ENCODE measurements at regions not wholly inside any gene's neighbourhood (a gene's known extent, or its start where the extent isn't known, plus 50 kb on each side); places are given as distances from the start of the nearest gene placed in this dataset.
"Not testable (repeated sequence)": the region's sequence is repeated elsewhere in the genome, so short reads cannot be mapped to it uniquely, and the experiment has no call there.

GRCh38 chr14:59046746-59047145 lies 141.7 kb upstream of the DAAM1 start:
- no peak for TF ChIP-seq ZNF274 (IDR thresholded peaks at IDR 0.05; ENCODE audit: low read depth, low read length)
- no peak overlapping the region for H3K4me3 ChIP-seq (ENCODE audit: low read length)

- TF ChIP-seq ZNF274 (IDR thresholded peaks at IDR 0.05; ENCODE audit: low read depth, low read length): no peak
- H3K4me3 ChIP-seq (ENCODE audit: low read length): no peak overlapping the region
These were observed 133.5 kb upstream of the DAAM1 start for GRCh38 chr14:59055006-59055405.

- H3K4me3 ChIP-seq (ENCODE audit: low read length): no peak overlapping the region
- TF ChIP-seq ZNF274 (IDR thresholded peaks at IDR 0.05; ENCODE audit: low read depth, low read length): no peak
These were observed 132.9 kb upstream of the DAAM1 start for GRCh38 chr14:59055439-59056045.

GRCh38 chr14:59057551-59057950 lies 130.9 kb upstream of the DAAM1 start:
- no peak overlapping the region for H3K4me3 ChIP-seq (ENCODE audit: low read length)
- TF ChIP-seq ZNF274 (IDR thresholded peaks at IDR 0.05; ENCODE audit: low read depth, low read length): no peak

- H3K4me3 ChIP-seq (ENCODE audit: low read length): not testable (repeated sequence)
These were observed 129.7 kb upstream of the DAAM1 start for GRCh38 chr14:59058776-59059175.

- no peak for TF ChIP-seq ZNF274 (IDR thresholded peaks at IDR 0.05; ENCODE audit: low read depth, low read length)
- no peak overlapping the region for H3K4me3 ChIP-seq (ENCODE audit: low read length)
These were observed 127.6 kb upstream of the DAAM1 start for GRCh38 chr14:59060841-59061240.

GRCh38 chr14:59061292-59061691 lies 127.2 kb upstream of the DAAM1 start:
- TF ChIP-seq ZNF274 (IDR thresholded peaks at IDR 0.05; ENCODE audit: low read depth, low read length): no peak

GRCh38 chr14:59063259-59063658 lies 125.2 kb upstream of the DAAM1 start:
- no peak overlapping the region for H3K4me3 ChIP-seq (ENCODE audit: low read length)

More at GRCh38 chr14:59061292-59061691, 127.2 kb upstream of the DAAM1 start:
- no peak overlapping the region for H3K4me3 ChIP-seq (ENCODE audit: low read length)

GRCh38 chr14:59067127-59067894 lies 121.2 kb upstream of the DAAM1 start:
- TF ChIP-seq ZNF274 (IDR thresholded peaks at IDR 0.05; ENCODE audit: low read depth, low read length): no peak
- H3K4me3 ChIP-seq (ENCODE audit: low read length): no peak overlapping the region

More at GRCh38 chr14:59063259-59063658, 125.2 kb upstream of the DAAM1 start:
- TF ChIP-seq ZNF274 (IDR thresholded peaks at IDR 0.05; ENCODE audit: low read depth, low read length): no peak

GRCh38 chr14:59069163-59069854 lies 119.2 kb upstream of the DAAM1 start:
- no peak for TF ChIP-seq ZNF274 (IDR thresholded peaks at IDR 0.05; ENCODE audit: low read depth, low read length)
- no peak overlapping the region for H3K4me3 ChIP-seq (ENCODE audit: low read length)

GRCh38 chr14:59075506-59075905 lies 113.0 kb upstream of the DAAM1 start:
- H3K4me3 ChIP-seq (ENCODE audit: low read length): no peak overlapping the region
- no peak for TF ChIP-seq ZNF274 (IDR thresholded peaks at IDR 0.05; ENCODE audit: low read depth, low read length)

GRCh38 chr14:59081720-59082119 lies 106.7 kb upstream of the DAAM1 start:
- no peak overlapping the region for H3K4me3 ChIP-seq (ENCODE audit: low read length)
- no peak for TF ChIP-seq ZNF274 (IDR thresholded peaks at IDR 0.05; ENCODE audit: low read depth, low read length)

- no peak for TF ChIP-seq ZNF274 (IDR thresholded peaks at IDR 0.05; ENCODE audit: low read depth, low read length)
- H3K4me3 ChIP-seq (ENCODE audit: low read length): no peak overlapping the region
These were observed 103.2 kb upstream of the DAAM1 start for GRCh38 chr14:59085207-59085739.

- no peak for TF ChIP-seq ZNF274 (IDR thresholded peaks at IDR 0.05; ENCODE audit: low read depth, low read length)
- no peak overlapping the region for H3K4me3 ChIP-seq (ENCODE audit: low read length)
These were observed 102.1 kb upstream of the DAAM1 start for GRCh38 chr14:59086241-59086882.
